Panc1 (cell line): ENCODE measurements at regions not wholly inside any gene's neighbourhood (a gene's known extent, or its start where the extent isn't known, plus 50 kb on each side); places are given as distances from the start of the nearest gene placed in this dataset.

Source experiments
- POLR2AphosphoS5 ChIP-seq: IDR thresholded peaks from 2 replicates; pipeline ENCODE4 v1.6.1; 2012; ENCODE audit warnings: mild to moderate bottlenecking, low read depth, low read length, moderate library complexity
- SIN3A ChIP-seq: IDR thresholded peaks from 2 replicates; pipeline ENCODE4 v1.6.1; 2012; ENCODE audit warnings: low read depth, mild to moderate bottlenecking, low read length, moderate library complexity, borderline replicate concordance; ENCODE audit not compliant: insufficient read depth
- TCF7L2 ChIP-seq: IDR thresholded peaks from 2 replicates; pipeline ENCODE4 v1.6.1; 2011; ENCODE audit warnings: mild to moderate bottlenecking, low read depth, low read length, inconsistent platforms
- TF ChIP-seq, protein P1 (sequence below): fragments of 450-650 bp; IDR thresholded peaks from 2 replicates; pipeline ENCODE4 v1.5.1; 2017; ENCODE audit warnings: mild to moderate bottlenecking
- TF ChIP-seq, protein P2 (sequence below), 2 experiments: IDR thresholded peaks; 2 replicates each; pipeline ENCODE4 v1.6.1; 2011 to 2012; ENCODE audit warnings: low read depth in 2 of 2, control low read depth in 1 of 2, low read length in 1 of 2, mild to moderate bottlenecking in 1 of 2, moderate library complexity in 1 of 2; ENCODE audit not compliant: insufficient read depth in 1 of 2

DNA sequence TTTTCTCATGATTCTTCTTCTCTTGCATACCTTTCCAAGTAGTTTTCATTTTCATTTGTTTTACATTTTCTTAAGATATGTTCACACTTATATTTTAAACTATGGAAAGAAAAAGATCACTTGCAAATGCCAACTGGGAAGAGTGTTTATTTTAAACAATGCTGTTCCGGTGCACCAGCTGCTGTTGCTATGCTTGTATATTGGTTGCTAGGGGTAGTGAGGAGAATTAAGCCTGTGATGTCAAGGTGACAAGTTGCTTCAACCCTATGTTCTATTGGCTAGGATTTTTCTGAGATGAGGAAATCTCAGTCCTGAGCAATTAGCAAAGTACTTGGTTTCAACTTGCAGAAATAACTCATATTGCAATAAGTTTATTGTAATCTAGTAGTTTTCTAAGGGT, 500.1 kb downstream of the MFSD1 start:
- TF ChIP-seq, protein P1, sequence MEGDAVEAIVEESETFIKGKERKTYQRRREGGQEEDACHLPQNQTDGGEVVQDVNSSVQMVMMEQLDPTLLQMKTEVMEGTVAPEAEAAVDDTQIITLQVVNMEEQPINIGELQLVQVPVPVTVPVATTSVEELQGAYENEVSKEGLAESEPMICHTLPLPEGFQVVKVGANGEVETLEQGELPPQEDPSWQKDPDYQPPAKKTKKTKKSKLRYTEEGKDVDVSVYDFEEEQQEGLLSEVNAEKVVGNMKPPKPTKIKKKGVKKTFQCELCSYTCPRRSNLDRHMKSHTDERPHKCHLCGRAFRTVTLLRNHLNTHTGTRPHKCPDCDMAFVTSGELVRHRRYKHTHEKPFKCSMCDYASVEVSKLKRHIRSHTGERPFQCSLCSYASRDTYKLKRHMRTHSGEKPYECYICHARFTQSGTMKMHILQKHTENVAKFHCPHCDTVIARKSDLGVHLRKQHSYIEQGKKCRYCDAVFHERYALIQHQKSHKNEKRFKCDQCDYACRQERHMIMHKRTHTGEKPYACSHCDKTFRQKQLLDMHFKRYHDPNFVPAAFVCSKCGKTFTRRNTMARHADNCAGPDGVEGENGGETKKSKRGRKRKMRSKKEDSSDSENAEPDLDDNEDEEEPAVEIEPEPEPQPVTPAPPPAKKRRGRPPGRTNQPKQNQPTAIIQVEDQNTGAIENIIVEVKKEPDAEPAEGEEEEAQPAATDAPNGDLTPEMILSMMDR = no peak
- TF ChIP-seq SIN3A (no peak), POLR2AphosphoS5 (no peak), TCF7L2 (no peak)
- TF ChIP-seq, protein P2, sequence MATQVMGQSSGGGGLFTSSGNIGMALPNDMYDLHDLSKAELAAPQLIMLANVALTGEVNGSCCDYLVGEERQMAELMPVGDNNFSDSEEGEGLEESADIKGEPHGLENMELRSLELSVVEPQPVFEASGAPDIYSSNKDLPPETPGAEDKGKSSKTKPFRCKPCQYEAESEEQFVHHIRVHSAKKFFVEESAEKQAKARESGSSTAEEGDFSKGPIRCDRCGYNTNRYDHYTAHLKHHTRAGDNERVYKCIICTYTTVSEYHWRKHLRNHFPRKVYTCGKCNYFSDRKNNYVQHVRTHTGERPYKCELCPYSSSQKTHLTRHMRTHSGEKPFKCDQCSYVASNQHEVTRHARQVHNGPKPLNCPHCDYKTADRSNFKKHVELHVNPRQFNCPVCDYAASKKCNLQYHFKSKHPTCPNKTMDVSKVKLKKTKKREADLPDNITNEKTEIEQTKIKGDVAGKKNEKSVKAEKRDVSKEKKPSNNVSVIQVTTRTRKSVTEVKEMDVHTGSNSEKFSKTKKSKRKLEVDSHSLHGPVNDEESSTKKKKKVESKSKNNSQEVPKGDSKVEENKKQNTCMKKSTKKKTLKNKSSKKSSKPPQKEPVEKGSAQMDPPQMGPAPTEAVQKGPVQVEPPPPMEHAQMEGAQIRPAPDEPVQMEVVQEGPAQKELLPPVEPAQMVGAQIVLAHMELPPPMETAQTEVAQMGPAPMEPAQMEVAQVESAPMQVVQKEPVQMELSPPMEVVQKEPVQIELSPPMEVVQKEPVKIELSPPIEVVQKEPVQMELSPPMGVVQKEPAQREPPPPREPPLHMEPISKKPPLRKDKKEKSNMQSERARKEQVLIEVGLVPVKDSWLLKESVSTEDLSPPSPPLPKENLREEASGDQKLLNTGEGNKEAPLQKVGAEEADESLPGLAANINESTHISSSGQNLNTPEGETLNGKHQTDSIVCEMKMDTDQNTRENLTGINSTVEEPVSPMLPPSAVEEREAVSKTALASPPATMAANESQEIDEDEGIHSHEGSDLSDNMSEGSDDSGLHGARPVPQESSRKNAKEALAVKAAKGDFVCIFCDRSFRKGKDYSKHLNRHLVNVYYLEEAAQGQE (IDR thresholded peaks at IDR 0.05; ENCODE audit: insufficient read depth in 1 of 2, low read depth in 2 of 2, low read length in 1 of 2) = no peak
